ENCODE measurements at regions not wholly inside any gene's neighbourhood (a gene's known extent, or its start where the extent isn't known, plus 50 kb on each side); places are given as distances from the start of the nearest gene placed in this dataset.

- TF ChIP-seq MXI1 (IDR thresholded peaks at IDR 0.05; ENCODE audit: borderline replicate concordance, low read depth, low read length) (no peak), BHLHE40 (IDR thresholded peaks at IDR 0.05; ENCODE audit: low read depth, low read length) (no peak), RFX5 (IDR thresholded peaks at IDR 0.05; ENCODE audit: low read depth, low read length) (no peak), POLR2A (IDR thresholded peaks at IDR 0.05; ENCODE audit: low read depth, low read length) (no peak), NFE2L2 (IDR thresholded peaks at IDR 0.05; ENCODE audit: low read depth, low read length) (no peak), CHD1 (IDR thresholded peaks at IDR 0.05; ENCODE audit: low read depth, low read length) (no peak), RCOR1 (IDR thresholded peaks at IDR 0.05; ENCODE audit: insufficient replicate concordance, low read length) (no peak), RAD21 (IDR thresholded peaks at IDR 0.05; ENCODE audit: low read length) (no peak), FOS (IDR thresholded peaks at IDR 0.05; ENCODE audit: low read depth, low read length) (no peak)
- TF ChIP-seq, protein P1, sequence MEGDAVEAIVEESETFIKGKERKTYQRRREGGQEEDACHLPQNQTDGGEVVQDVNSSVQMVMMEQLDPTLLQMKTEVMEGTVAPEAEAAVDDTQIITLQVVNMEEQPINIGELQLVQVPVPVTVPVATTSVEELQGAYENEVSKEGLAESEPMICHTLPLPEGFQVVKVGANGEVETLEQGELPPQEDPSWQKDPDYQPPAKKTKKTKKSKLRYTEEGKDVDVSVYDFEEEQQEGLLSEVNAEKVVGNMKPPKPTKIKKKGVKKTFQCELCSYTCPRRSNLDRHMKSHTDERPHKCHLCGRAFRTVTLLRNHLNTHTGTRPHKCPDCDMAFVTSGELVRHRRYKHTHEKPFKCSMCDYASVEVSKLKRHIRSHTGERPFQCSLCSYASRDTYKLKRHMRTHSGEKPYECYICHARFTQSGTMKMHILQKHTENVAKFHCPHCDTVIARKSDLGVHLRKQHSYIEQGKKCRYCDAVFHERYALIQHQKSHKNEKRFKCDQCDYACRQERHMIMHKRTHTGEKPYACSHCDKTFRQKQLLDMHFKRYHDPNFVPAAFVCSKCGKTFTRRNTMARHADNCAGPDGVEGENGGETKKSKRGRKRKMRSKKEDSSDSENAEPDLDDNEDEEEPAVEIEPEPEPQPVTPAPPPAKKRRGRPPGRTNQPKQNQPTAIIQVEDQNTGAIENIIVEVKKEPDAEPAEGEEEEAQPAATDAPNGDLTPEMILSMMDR (conservative IDR thresholded peaks at IDR 0.05; ENCODE audit: low read depth, low read length), result no peak
- TF ChIP-seq, protein P2, sequence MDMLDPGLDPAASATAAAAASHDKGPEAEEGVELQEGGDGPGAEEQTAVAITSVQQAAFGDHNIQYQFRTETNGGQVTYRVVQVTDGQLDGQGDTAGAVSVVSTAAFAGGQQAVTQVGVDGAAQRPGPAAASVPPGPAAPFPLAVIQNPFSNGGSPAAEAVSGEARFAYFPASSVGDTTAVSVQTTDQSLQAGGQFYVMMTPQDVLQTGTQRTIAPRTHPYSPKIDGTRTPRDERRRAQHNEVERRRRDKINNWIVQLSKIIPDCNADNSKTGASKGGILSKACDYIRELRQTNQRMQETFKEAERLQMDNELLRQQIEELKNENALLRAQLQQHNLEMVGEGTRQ (IDR thresholded peaks at IDR 0.05; ENCODE audit: low read depth, low read length), result no peak
These were observed 139.0 kb upstream of the KLF7 start for GRCh38 chr2:207304761-207305160.

Measured in IMR-90 (cell line).